ENCODE measurements at regions not wholly inside any gene's neighbourhood (a gene's known extent, or its start where the extent isn't known, plus 50 kb on each side); places are given as distances from the start of the nearest gene placed in this dataset.

GRCh38 chr17:79326814-79327213 lies 252.2 kb downstream of the ENGASE start:
- ATAC-seq (no peak), DNase-seq (peak in 1 of 5 donors; percentile 2)
- WGBS, 4 donors: 43 to 47% (median 45%) methylated on average over 2 of the region's 2 CpGs
- no peaks in the 10 kb centered on the region for H3K9me3 ChIP-seq
- H3K36me3 ChIP-seq: no peaks in the 10 kb centered on the region
- no peak overlapping the region for H3K4me3 ChIP-seq
- peaks cover 0 to 66% (median 7%) of the 10 kb centered on the region in 9 donors for H3K27me3 ChIP-seq
- no peak overlapping the region for H3K27ac ChIP-seq
- H3K4me1 ChIP-seq: no peaks in the 10 kb centered on the region
- TF ChIP-seq CTCF (IDR thresholded peaks at IDR 0.05) (no peak), POLR2A (IDR thresholded peaks at IDR 0.05) (no peak)
- intact Hi-C loops (cut with DNase I): loop anchor here in 1 of 10 donors (10.0 kb wide), 1 partner anchor 62 kb away; no protein-coding TSS in a partner anchor

DNA sequence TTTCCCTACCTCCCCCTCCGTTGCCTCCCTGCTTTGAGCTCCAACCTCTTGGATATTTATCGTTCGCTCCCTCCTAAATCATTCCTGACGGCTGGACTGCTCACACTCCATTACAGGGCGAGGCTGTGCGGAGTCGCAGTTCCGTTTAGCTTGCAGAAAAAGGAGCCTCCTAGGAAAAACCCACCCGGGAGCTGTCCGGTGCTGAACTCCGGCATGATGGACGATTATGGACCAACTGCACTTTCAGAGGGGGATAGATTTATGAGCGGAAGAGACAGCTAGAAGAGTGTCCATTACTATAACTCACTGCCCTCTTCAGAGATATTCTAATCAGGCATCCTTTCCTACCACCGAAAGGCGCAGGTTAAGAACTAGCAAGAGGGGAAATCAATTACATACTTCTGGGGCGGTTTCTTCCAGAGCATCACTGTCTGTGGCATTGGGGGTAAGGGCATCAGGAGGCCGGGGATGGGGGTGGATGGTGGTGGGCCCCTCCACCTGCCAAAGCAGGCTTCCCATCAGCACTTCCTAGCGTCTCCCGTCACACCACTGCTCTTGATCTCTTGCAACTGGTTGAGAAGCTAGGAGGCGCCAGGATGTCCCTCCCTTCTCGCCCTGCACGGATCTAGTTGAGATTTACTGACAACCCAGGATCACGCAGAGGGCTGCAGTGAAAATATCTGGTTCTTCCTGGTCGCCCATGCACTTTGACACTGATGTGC lies 251.2 kb downstream of the ENGASE start:
- H3K9me3 ChIP-seq: no peaks in the 10 kb centered on the region

GRCh38 chr17:79324194-79324593 lies 249.6 kb downstream of the ENGASE start:
- H3K27me3 ChIP-seq: peaks cover 0 to 53% (median 3%) of the 10 kb centered on the region in 9 donors
- H3K4me3 ChIP-seq: no peak overlapping the region
- TF ChIP-seq POLR2A (IDR thresholded peaks at IDR 0.05): no peak
- no peak for TF ChIP-seq CTCF (IDR thresholded peaks at IDR 0.05)
- 60 to 72% (median 66%) methylated on average over 4 to 5 of the region's 5 CpGs for WGBS, 4 donors
- no peak overlapping the region for H3K27ac ChIP-seq
- H3K9me3 ChIP-seq: no peaks in the 10 kb centered on the region
- H3K36me3 ChIP-seq: no peaks in the 10 kb centered on the region
- ATAC-seq (no peak), DNase-seq (peak in 1 of 5 donors; percentile 10)
- intact Hi-C loops (cut with DNase I): loop anchor here in 1 of 10 donors (10.0 kb wide), 1 partner anchor 59 kb away; no protein-coding TSS in a partner anchor
- no peaks in the 10 kb centered on the region for H3K4me1 ChIP-seq

More for the DNA sequence above, 251.2 kb downstream of the ENGASE start:
- Histone ChIP-seq H3K36me3 (no peaks in the 10 kb centered on the region), H3K27ac (no peak overlapping the region), H3K4me1 (no peaks in the 10 kb centered on the region), H3K27me3 (peaks cover 0 to 62% (median 3%) of the 10 kb centered on the region in 9 donors), H3K4me3 (no peak overlapping the region)
- 30 to 37% (median 31%) methylated on average over 24 of the region's 24 CpGs for WGBS, 4 donors
- DNase-seq (peak in 1 of 5 donors; percentile 28), ATAC-seq (no peak)
- intact Hi-C loops (cut with DNase I): loop anchor here in 1 of 10 donors (10.0 kb wide), 1 partner anchor 61 kb away; no protein-coding TSS in a partner anchor
- TF ChIP-seq CTCF (IDR thresholded peaks at IDR 0.05) (no peak), POLR2A (IDR thresholded peaks at IDR 0.05) (no peak)

- Histone ChIP-seq H3K9me3 (no peaks in the 10 kb centered on the region), H3K27ac (no peak overlapping the region), H3K4me1 (no peaks in the 10 kb centered on the region), H3K4me3 (no peak overlapping the region), H3K27me3 (peaks cover 0 to 49% (median 0%) of the 10 kb centered on the region in 9 donors), H3K36me3 (no peaks in the 10 kb centered on the region)
- TF ChIP-seq POLR2A (IDR thresholded peaks at IDR 0.05) (no peak), CTCF (IDR thresholded peaks at IDR 0.05) (no peak)
- 74 to 82% (median 76%) methylated on average over 9 to 10 of the region's 10 CpGs for WGBS, 4 donors
- ATAC-seq: no peak
- DNase-seq: peak in 1 of 5 donors; percentile 58
- intact Hi-C loops (cut with DNase I): loop anchor here in 1 of 10 donors (10.0 kb wide), 1 partner anchor 59 kb away; no protein-coding TSS in a partner anchor
Observed at GRCh38 chr17:79323566-79323965, 248.9 kb downstream of the ENGASE start.
